GM21515 (cell line): ENCODE measurements at regions not wholly inside any gene's neighbourhood (a gene's known extent, or its start where the extent isn't known, plus 50 kb on each side); places are given as distances from the start of the nearest gene placed in this dataset.
"Not testable (repeated sequence)": the region's sequence is repeated elsewhere in the genome, so short reads cannot be mapped to it uniquely, and the experiment has no call there.

Experiments
- ATAC-seq: cut with Tn5 transposase; IDR thresholded peaks from one replicate; pipeline ENCODE4 v1.9.1; 2021; ENCODE audit not compliant: unreplicated experiment

DNA sequence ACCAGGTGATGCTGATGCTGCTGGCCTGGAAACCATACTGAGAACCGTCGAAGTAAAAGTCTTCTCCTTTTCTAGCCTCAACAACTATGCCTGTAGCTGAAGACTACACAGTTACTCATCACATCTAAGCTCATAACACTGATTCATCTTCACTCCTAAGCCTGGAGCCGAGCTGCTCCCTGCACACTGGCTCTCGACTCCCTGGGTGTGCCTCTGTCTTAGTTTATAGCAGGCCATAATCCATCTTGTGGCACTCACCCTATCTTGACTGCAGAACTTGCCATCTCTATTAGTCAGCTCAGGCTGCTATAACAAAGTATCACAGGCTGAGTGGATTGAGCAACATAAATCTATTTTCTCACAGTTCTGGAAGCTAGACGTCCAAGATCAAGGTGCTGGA, 191.0 kb downstream of the UNC5CL start:
- no peak for ATAC-seq

GRCh38 chr6:40845553-40845952, 193.5 kb downstream of the UNC5CL start:
- no peak for ATAC-seq

DNA sequence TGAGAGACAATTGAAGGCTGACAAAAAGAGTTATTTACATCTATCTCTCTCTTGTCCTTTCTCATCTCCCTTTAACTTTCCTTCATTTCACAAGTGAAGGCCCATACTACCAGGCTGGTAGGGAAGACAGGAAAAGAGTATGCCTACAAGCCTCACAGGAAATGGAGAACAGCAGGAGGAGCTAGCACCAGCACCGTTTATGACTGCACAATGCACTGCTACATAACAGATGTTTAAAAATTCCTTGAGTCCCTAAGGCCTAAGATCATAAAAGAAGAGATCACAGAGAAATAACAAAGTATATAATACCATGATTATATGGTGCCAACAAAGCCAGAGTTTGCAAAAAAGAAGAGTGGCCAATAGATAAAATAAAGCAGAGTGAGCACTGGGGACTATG, 194.8 kb downstream of the UNC5CL start:
- ATAC-seq, result no peak

GRCh38 chr6:40841721-40842120, 197.3 kb downstream of the UNC5CL start:
- no peak for ATAC-seq

DNA sequence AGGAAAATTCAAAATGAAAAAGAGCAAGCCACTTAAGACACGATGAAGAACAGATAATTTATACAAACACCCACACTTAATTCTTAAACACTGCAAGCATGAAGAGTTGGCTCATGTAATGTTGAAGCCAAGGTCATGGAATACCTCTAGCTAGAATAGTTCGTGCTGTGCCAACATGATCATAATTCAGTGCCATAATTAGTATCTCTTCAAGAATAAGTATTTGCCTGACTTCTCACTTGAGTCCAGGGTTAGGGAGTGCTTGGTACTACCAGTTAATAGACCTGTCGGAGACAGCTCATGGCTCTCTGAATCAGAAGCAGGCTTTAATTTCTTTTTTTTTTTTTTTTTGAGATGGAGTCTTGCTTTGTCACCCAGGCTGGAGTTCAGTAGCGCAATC, 206.3 kb downstream of the UNC5CL start:
- no peak for ATAC-seq

DNA sequence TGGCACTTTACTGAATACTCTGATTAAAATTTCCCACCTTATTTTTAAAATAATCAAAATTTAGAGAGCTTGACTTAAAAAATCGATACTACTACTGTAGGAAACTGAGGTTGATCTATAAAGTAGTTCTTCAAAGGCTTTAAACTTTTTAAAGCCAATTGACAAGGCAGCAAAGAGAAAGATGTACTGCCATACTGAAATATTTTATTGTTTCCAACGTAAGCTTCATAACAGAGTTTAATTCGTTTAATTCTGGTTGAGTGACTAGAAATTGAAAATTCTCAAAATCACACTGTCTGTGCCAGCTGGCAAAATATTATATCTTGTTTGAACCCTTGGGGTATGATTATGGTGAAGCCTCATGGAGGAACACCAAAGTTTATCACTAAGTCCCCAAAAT, 207.6 kb downstream of the UNC5CL start:
- no peak for ATAC-seq

GRCh38 chr6:40825102-40825501, 213.9 kb downstream of the UNC5CL start:
- no peak for ATAC-seq

GRCh38 chr6:40823917-40824891, 214.8 kb downstream of the UNC5CL start:
- not testable (repeated sequence) for ATAC-seq

- ATAC-seq, result no peak
These were observed 216.4 kb downstream of the UNC5CL start for GRCh38 chr6:40822619-40823018.

DNA sequence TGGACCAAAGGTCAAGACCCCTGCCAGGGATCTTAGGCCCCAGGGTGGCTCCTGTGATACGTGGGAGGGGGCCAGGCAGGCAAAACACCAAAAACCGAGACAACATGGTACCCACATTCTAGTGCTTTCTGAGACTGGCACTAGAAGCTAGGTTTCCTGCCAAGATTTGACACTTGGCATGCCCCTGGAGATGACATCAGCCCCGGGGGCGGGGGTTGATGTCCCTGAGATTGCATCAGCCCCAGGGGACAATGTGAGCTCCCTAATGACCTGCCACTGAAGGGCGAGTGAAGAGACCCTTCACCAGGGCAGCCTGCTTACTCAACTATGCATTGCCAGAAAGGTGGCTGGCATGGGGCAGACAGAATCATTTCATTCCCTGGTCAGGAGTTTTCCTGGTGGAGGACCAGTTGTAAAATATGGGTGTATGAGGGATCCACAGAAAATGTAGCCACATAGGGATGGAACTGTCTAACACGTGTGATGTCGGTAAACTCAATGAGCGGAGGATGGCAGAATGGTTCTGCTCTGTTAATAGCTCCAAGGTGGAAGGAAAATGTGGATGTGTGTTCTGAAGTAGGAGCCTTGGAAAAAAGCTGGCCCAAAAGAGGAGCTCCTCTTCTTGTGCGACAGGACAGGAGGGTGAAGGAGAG, 219.7 kb downstream of the UNC5CL start:
- no peak for ATAC-seq

DNA sequence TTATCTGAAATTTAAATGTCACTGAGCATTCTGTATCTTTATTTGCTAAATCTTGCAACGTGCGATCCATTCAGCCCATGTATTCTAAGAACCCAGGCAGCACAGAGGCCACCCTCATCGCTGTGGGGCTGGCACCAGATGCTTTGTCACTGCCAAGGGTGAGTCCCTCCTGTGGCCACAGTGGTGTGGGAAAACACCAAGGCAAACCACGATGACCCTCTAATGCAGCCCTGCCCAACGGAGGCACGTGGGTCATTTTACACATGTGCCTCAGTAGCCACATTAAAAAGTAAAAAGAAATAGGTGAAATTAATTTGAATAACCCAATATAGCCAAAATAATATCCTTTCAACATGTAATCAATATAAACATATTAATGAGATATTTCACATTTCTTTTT, 221.7 kb downstream of the UNC5CL start:
- no peak for ATAC-seq

DNA sequence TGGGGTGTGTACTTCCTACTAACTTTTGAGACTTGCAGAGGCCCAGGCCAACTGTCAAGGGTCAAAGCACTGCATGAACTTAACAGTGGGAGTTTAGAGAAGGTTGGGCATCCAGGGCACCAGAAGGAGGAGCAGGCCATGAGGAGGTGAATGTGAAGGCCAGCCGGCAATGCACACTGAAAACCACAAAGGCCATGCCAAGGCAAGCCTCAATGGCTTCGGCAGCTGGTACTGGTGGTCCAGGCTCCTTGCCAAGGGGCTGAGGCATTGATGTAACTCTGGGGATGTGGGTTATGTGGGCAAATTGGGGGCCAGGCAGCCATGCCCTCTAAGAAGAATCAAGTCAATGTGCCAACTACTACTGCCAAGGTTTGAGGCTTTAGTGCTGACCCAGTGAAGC, 222.4 kb downstream of the UNC5CL start:
- no peak for ATAC-seq

GRCh38 chr6:40815731-40816130, 223.3 kb downstream of the UNC5CL start:
- ATAC-seq, result no peak

DNA sequence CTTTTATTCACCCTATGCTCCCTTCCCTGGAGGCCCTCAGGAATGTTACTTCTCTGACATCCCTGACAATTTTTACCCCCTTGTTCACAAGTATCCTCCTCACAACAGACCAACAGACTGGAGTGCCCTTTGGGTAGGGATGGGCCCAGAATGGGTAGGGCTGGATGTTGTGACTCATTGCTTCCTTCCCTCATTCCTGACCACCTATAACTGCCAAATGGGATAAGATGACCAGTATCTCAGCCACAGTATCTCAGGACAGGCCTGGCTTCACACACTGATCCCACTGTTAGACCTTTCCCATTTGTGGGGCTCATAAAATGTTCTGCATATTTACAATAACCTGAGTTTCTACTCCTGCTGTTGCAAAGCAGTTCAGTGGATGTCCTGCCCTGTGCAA, 223.0 kb upstream of the LRFN2 start:
- no peak for ATAC-seq

DNA sequence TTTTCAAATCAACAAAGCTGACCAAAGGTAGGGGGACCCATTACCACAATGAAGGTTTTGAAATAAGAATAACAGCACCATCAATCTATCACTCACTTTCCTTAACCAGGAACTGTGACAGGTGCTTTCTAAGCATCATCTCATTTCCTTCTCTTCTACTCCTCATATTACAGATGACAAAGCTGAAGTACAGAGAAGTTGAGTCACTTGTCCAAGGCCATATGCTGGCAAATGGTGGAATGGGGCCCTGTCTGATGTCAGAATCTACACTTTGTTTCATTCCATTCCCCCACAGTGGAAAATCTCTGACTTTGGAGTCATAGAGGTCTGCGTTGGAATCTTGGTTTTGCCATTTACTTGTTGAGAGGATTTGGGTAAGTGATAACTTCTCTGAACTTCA, 222.5 kb upstream of the LRFN2 start:
- no peak for ATAC-seq

GRCh38 chr6:40807484-40807883, 220.3 kb upstream of the LRFN2 start:
- no peak for ATAC-seq

DNA sequence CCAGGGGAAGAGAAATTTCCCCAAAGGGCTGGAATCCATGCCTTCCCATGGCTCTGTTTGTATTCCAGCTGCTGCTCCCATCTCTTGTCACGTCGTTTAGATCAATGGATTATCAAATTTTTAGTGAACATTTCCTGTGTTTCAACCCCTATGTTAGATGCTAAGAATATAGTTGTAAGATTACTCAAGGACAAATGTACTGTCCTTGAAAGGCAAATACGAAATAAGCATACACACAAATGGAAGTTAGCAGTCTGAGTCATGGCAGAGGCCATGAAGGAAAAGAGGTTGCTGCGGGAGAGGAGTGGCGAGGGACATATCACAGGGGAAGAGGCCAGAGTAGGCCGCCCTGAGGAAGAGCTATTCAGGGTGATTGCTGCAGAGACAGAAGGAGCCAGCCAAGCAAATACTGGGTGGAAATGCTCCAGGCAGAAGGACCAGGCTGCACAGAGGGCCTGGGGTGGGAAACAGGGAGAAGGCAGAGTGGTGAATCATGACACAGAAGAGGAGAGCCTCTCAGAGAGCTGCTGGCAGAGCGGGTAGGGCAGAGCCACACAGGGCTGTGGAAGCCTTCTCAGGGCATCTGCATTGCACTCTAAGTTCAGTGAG, 219.2 kb upstream of the LRFN2 start:
- ATAC-seq, result no peak

- ATAC-seq, result no peak
These were observed 218.2 kb upstream of the LRFN2 start for GRCh38 chr6:40805336-40805735.

DNA sequence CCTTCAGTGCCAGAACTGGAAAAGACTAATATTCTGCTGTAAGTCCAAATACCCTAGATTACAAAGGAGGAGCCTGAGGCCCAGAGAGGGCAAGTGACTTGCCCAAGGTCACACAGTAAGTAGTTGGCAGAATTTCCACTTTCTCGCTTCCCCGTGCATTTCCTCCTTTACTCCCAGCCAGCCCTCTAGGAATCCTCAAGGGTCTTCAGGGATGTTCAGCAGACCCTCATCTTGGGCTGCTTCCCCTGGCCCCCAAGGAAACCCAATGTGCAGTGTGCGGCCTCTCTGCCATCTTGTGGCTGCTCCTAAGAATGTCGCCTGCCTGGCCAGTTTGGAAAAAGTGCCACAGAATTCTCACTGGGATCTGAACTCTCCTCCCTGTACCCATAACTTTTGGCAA, 217.7 kb upstream of the LRFN2 start:
- ATAC-seq, result no peak

- no peak for ATAC-seq
These were observed 216.9 kb upstream of the LRFN2 start for GRCh38 chr6:40803897-40804702.

GRCh38 chr6:40802481-40802880, 215.3 kb upstream of the LRFN2 start:
- ATAC-seq, result no peak
